ENCODE measurements at regions not wholly inside any gene's neighbourhood (a gene's known extent, or its start where the extent isn't known, plus 50 kb on each side); places are given as distances from the start of the nearest gene placed in this dataset.

- no peaks in the 10 kb centered on the region for H3K36me3 Mint-ChIP-seq (ENCODE audit: insufficient read depth, unreplicated experiment)
These were observed 145.4 kb upstream of the BMP2 start for GRCh38 chr20:6622041-6622440.

GRCh38 chr20:6618051-6618450, 149.4 kb upstream of the BMP2 start:
- H3K9me3 ChIP-seq: no peaks in the 10 kb centered on the region; the same call in 1 of the 2 replicates
- intact Hi-C loops (cut with micrococcal nuclease; ENCODE audit: unreplicated experiment): no loop called here
- ChIA-PET POLR2A (no interaction called here), CTCF (interaction anchor here (1.0 kb wide), 1 partner anchor 35 kb away, joined by 3 read pairs; no protein-coding TSS in a partner anchor)
- H3K27me3 Mint-ChIP-seq (ENCODE audit: insufficient read depth, unreplicated experiment): no peaks in the 10 kb centered on the region
- no peak overlapping the region for H3K4me3 Mint-ChIP-seq (ENCODE audit: unreplicated experiment)
- no peak for DNase-seq
- H3K36me3 ChIP-seq (ENCODE audit: control insufficient read depth, insufficient read depth, low read length): no peaks in the 10 kb centered on the region
- TF ChIP-seq CTCF (IDR thresholded peaks at IDR 0.05; ENCODE audit: insufficient read depth in 1 of 2, low read depth in 1 of 2, low read length in 1 of 2, severe bottlenecking in 1 of 2, unreplicated experiment in 1 of 2): no peak
- H3K4me1 ChIP-seq: no peaks in the 10 kb centered on the region; the same call in 1 of the 2 replicates
- H3K9me3 Mint-ChIP-seq (ENCODE audit: unreplicated experiment): no peaks in the 10 kb centered on the region
- H3K36me3 Mint-ChIP-seq (ENCODE audit: insufficient read depth, unreplicated experiment): no peaks in the 10 kb centered on the region
- H3K4me3 ChIP-seq (ENCODE audit: low read depth, low read length): no peak overlapping the region
- no peak overlapping the region for H3K27ac Mint-ChIP-seq (ENCODE audit: unreplicated experiment)
- no peaks in the 10 kb centered on the region for H3K4me1 Mint-ChIP-seq (ENCODE audit: low read depth, unreplicated experiment)
- no peaks in the 10 kb centered on the region for H3K27me3 ChIP-seq (replicated peaks; ENCODE audit: control insufficient read depth, insufficient read depth, low read length)
- no TSS peak for BruUV-seq (replicated peaks)

More at GRCh38 chr20:6622041-6622440, 145.4 kb upstream of the BMP2 start:
- H3K27me3 ChIP-seq (replicated peaks; ENCODE audit: control insufficient read depth, insufficient read depth, low read length): no peaks in the 10 kb centered on the region
- no peaks in the 10 kb centered on the region for H3K27me3 Mint-ChIP-seq (ENCODE audit: insufficient read depth, unreplicated experiment)
- H3K4me1 ChIP-seq: peaks cover 15% of the 10 kb centered on the region
- no peak for TF ChIP-seq CTCF (IDR thresholded peaks at IDR 0.05; ENCODE audit: insufficient read depth in 1 of 2, low read depth in 1 of 2, low read length in 1 of 2, severe bottlenecking in 1 of 2, unreplicated experiment in 1 of 2)
- H3K4me3 Mint-ChIP-seq (ENCODE audit: unreplicated experiment): no peak overlapping the region
- H3K4me1 Mint-ChIP-seq (ENCODE audit: low read depth, unreplicated experiment): no peaks in the 10 kb centered on the region
- H3K36me3 ChIP-seq (ENCODE audit: control insufficient read depth, insufficient read depth, low read length): no peaks in the 10 kb centered on the region
- no peaks in the 10 kb centered on the region for H3K9me3 Mint-ChIP-seq (ENCODE audit: unreplicated experiment)
- DNase-seq: no peak
- no peak overlapping the region for H3K27ac Mint-ChIP-seq (ENCODE audit: unreplicated experiment)
- H3K4me3 ChIP-seq (ENCODE audit: low read depth, low read length): no peak overlapping the region
- intact Hi-C loops (cut with micrococcal nuclease; ENCODE audit: unreplicated experiment): no loop called here
- H3K9me3 ChIP-seq: no peaks in the 10 kb centered on the region
- CTCF ChIA-PET: no interaction called here
- POLR2A ChIA-PET: no interaction called here
- BruUV-seq (replicated peaks): no TSS peak

DNA sequence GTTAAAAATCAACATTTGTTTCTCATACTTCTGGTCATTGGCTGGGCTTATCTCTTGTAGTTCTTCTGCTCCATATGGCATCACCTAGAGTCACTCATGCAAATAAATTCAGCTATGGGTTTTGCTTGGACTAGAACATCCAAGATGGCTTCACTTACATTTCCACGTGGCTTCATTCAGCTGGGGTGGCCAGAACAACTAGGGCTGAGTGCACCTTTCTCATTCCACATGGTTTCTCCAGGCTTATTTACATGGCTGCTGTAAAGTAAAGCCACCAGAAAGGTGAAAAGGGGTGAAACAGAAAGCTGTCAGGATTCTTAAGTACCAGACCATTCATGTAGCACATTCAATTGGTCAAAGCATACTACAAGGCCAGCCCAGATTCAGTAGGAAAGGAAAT, 151.1 kb upstream of the BMP2 start:
- Mint-ChIP-seq H3K36me3 (ENCODE audit: insufficient read depth, unreplicated experiment) (no peaks in the 10 kb centered on the region), H3K27me3 (ENCODE audit: insufficient read depth, unreplicated experiment) (no peaks in the 10 kb centered on the region), H3K27ac (ENCODE audit: unreplicated experiment) (no peak overlapping the region), H3K4me3 (ENCODE audit: unreplicated experiment) (no peak overlapping the region), H3K9me3 (ENCODE audit: unreplicated experiment) (peaks cover 8% of the 10 kb centered on the region), H3K4me1 (ENCODE audit: low read depth, unreplicated experiment) (no peaks in the 10 kb centered on the region)
- Histone ChIP-seq H3K4me1 (no peaks in the 10 kb centered on the region), H3K4me3 (ENCODE audit: low read depth, low read length) (no peak overlapping the region), H3K9me3 (no peaks in the 10 kb centered on the region; the same call in 1 of the 2 replicates), H3K27me3 (replicated peaks; ENCODE audit: control insufficient read depth, insufficient read depth, low read length) (no peaks in the 10 kb centered on the region), H3K36me3 (ENCODE audit: control insufficient read depth, insufficient read depth, low read length) (no peaks in the 10 kb centered on the region)
- CTCF ChIA-PET: no interaction called here
- no TSS peak for BruUV-seq (replicated peaks)
- intact Hi-C loops (cut with micrococcal nuclease; ENCODE audit: unreplicated experiment): no loop called here
- no peak for TF ChIP-seq CTCF (IDR thresholded peaks at IDR 0.05; ENCODE audit: insufficient read depth in 1 of 2, low read depth in 1 of 2, low read length in 1 of 2, severe bottlenecking in 1 of 2, unreplicated experiment in 1 of 2)
- POLR2A ChIA-PET: no interaction called here
- DNase-seq: no peak
